Ishikawa (cell line): ENCODE measurements at regions not wholly inside any gene's neighbourhood (a gene's known extent, or its start where the extent isn't known, plus 50 kb on each side); places are given as distances from the start of the nearest gene placed in this dataset.

Source experiments
- CEBPB ChIP-seq: IDR thresholded peaks from 2 replicates; pipeline ENCODE4 v1.6.1; 2012
- CREB1 ChIP-seq: IDR thresholded peaks from 2 replicates; pipeline ENCODE4 v1.6.1; 2012; ENCODE audit warnings: low read depth
- EGR1 ChIP-seq: IDR thresholded peaks from 2 replicates; pipeline ENCODE4 v1.6.1; 2012
- EP300 ChIP-seq: IDR thresholded peaks from 2 replicates; pipeline ENCODE4 v1.6.1; 2012; ENCODE audit warnings: borderline replicate concordance
- FOXM1 ChIP-seq: IDR thresholded peaks from 2 replicates; pipeline ENCODE4 v1.6.1; 2012; ENCODE audit warnings: low read depth, borderline replicate concordance
- MAX ChIP-seq: IDR thresholded peaks from 2 replicates; pipeline ENCODE4 v1.6.1; 2012
- NFIC ChIP-seq: IDR thresholded peaks from 2 replicates; pipeline ENCODE4 v1.6.1; 2012
- RAD21 ChIP-seq: IDR thresholded peaks from 2 replicates; pipeline ENCODE4 v1.6.1; 2012; ENCODE audit warnings: low read depth
- REST ChIP-seq: IDR thresholded peaks from 2 replicates; pipeline ENCODE4 v1.6.1; 2012; ENCODE audit warnings: low read depth, mild to moderate bottlenecking
- TAF1 ChIP-seq: IDR thresholded peaks from 2 replicates; pipeline ENCODE4 v1.6.1; 2012; ENCODE audit warnings: low read depth, mild to moderate bottlenecking
- TCF12 ChIP-seq: IDR thresholded peaks from 2 replicates; pipeline ENCODE4 v1.6.1; 2012; ENCODE audit warnings: low read depth
- TEAD4 ChIP-seq: IDR thresholded peaks from 2 replicates; pipeline ENCODE4 v1.6.1; 2012
- YY1 ChIP-seq: IDR thresholded peaks from 2 replicates; pipeline ENCODE4 v1.6.1; 2012; ENCODE audit warnings: low read depth
- ZBTB7A ChIP-seq: IDR thresholded peaks from 2 replicates; pipeline ENCODE4 v1.6.1; 2012; ENCODE audit warnings: low read depth
- TF ChIP-seq, protein P1 (sequence below): IDR thresholded peaks from 2 replicates; pipeline ENCODE4 v1.6.1; 2012

GRCh38 chr4:179586460-179586859 is 2144.2 kb upstream of the AGA start:
- TF ChIP-seq MAX, result no peak
- TF ChIP-seq ZBTB7A, result no peak
- no peak for TF ChIP-seq TEAD4
- TF ChIP-seq REST, result no peak
- TF ChIP-seq CREB1, result no peak
- no peak for TF ChIP-seq TCF12
- no peak for TF ChIP-seq YY1
- TF ChIP-seq FOXM1, result no peak
- no peak for TF ChIP-seq RAD21
- TF ChIP-seq TAF1, result no peak
- TF ChIP-seq CEBPB, result no peak
- TF ChIP-seq EP300, result no peak
- no peak for TF ChIP-seq NFIC
- TF ChIP-seq, protein P1, sequence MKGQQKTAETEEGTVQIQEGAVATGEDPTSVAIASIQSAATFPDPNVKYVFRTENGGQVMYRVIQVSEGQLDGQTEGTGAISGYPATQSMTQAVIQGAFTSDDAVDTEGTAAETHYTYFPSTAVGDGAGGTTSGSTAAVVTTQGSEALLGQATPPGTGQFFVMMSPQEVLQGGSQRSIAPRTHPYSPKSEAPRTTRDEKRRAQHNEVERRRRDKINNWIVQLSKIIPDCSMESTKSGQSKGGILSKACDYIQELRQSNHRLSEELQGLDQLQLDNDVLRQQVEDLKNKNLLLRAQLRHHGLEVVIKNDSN, result no peak
- TF ChIP-seq EGR1, result no peak

GRCh38 chr4:179595671-179596410 is 2153.6 kb upstream of the AGA start:
- TF ChIP-seq MAX, result no peak
- no peak for TF ChIP-seq ZBTB7A
- no peak for TF ChIP-seq TCF12
- no peak for TF ChIP-seq RAD21

DNA sequence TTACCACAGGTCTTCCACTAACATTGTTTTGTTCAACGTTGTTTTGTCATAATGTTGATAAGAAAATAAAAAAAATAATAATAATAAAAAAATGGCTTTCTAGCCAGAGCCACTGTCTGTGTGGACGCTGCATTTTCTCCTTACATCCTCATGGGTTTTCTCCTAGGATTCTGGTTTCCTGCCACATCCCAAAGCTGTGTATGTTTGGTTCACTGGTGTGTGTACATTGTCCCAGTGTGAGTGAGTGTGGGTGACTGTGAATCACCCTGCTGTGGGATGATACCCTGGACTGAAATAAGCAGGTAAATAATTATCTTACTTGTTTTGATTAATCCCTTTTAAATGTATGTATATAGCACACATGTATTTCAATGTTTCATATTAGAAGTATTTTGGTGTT is 2154.4 kb upstream of the AGA start:
- TF ChIP-seq TAF1, result no peak
- no peak for TF ChIP-seq CREB1
- no peak for TF ChIP-seq TEAD4
- no peak for TF ChIP-seq TCF12
- TF ChIP-seq ZBTB7A, result no peak
- no peak for TF ChIP-seq EP300
- no peak for TF ChIP-seq CEBPB
- TF ChIP-seq, protein P1, result no peak

DNA sequence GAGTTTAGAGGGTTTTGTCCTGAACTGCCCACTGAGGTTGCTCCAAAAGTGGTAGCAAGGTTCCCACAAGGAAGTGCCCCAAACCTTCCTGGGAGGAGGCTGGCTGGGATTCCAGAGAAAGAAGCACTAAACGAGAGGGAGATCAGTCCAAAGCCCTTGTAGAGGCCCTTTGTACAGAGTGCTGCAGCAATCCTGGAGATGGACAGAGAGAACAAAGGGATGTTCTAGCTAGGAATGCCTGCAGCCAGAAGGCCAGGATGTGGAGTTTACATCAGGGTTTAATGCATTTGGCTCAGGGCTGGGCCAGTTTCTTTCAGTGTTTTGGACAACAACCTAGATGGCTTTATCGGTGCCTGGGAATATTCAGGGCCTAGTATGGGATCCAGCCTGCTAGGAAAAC is 2155.1 kb upstream of the AGA start:
- TF ChIP-seq TAF1 (no peak), CREB1 (no peak), REST (no peak), EP300 (no peak), TEAD4 (no peak), FOXM1 (no peak), TCF12 (no peak), CEBPB (no peak), NFIC (no peak), EGR1 (no peak), RAD21 (no peak)
- TF ChIP-seq, protein P1, result no peak

GRCh38 chr4:179601671-179602070 is 2159.4 kb upstream of the AGA start:
- TF ChIP-seq RAD21, result no peak
- TF ChIP-seq TEAD4, result no peak
- TF ChIP-seq REST, result no peak
- no peak for TF ChIP-seq CEBPB
- no peak for TF ChIP-seq TAF1
- TF ChIP-seq EGR1, result no peak
- TF ChIP-seq ZBTB7A, result no peak
- no peak for TF ChIP-seq CREB1
- no peak for TF ChIP-seq MAX
